ENCODE measurements at regions not wholly inside any gene's neighbourhood (a gene's known extent, or its start where the extent isn't known, plus 50 kb on each side); places are given as distances from the start of the nearest gene placed in this dataset.

DNA sequence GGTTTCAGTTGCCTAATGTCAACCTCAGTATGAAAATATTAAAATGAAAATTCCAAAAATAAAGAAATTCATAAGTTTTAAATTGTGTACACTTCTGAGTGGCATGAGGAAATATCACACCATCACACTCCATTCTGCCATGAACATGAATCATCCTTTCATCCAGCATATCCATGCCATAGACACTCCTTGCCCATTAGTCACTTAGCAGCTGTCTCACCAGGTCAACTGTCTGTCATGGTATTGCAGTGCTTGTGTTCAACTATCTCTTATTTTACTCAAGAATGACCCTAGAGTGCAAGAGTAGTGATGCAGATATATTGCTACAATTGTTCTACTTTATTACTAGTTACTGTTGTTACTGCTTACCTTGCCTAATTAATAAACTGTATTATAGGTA is 712.4 kb downstream of the EPHA7 start:
- H3K4me3 ChIP-seq (ENCODE audit: low read depth, low read length), result no peak overlapping the region
- TF ChIP-seq, protein P1, sequence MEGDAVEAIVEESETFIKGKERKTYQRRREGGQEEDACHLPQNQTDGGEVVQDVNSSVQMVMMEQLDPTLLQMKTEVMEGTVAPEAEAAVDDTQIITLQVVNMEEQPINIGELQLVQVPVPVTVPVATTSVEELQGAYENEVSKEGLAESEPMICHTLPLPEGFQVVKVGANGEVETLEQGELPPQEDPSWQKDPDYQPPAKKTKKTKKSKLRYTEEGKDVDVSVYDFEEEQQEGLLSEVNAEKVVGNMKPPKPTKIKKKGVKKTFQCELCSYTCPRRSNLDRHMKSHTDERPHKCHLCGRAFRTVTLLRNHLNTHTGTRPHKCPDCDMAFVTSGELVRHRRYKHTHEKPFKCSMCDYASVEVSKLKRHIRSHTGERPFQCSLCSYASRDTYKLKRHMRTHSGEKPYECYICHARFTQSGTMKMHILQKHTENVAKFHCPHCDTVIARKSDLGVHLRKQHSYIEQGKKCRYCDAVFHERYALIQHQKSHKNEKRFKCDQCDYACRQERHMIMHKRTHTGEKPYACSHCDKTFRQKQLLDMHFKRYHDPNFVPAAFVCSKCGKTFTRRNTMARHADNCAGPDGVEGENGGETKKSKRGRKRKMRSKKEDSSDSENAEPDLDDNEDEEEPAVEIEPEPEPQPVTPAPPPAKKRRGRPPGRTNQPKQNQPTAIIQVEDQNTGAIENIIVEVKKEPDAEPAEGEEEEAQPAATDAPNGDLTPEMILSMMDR (IDR thresholded peaks at IDR 0.05; ENCODE audit: borderline replicate concordance, insufficient read depth, low read depth, low read length), result no peak

DNA sequence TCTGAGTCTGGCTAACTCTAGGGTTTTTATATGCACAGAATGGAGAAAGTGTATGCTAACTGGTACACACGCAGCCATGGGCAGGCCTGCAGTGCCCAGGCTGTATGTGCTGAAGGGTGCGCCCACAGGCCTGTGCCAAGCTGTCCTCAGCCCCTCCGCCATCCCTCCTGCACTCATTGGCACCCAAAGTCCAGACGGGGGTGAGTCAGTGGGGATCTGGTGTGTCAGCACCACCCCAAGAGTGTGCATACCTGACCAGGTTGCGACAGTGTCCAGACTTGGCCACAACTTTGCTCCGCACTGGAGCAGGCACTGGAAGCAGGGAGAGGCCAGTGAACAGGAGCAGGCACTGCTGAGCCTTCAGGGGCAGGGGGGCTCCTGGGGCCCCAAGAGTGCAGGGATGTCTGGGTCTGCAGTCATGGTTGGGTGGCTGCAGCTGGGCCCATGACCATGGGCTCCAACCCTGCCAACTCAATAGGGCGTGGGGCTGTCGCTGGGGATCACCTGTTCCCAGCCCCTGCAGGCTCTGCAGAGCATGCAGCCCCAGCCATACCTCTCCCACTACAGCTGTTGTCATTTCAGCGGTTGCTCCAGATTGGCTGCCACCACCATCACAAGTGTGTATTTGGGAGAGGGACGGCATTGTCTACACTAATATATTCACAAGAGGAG is 717.8 kb downstream of the EPHA7 start:
- TF ChIP-seq, protein P1 (IDR thresholded peaks at IDR 0.05; ENCODE audit: borderline replicate concordance, insufficient read depth, low read depth, low read length), result no peak

DNA sequence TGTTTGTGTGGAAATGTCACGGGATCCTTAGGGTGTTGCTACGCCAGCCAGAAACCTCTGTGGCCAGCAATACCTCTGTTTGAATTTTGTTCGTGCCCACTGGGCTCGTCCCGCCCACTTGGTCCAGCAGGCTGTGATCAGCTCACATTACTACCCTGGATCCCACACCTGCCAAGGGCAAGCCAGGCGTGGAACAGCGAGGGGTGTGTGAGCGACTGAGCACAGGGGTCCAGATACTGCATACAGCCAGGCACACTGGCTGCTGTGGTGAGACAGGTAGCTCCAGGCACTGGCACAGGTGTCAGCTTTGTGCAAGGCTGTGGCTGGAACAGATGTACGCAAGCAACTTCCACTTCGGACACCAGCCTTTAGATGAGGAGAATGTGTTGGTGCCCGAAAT is 718.9 kb downstream of the EPHA7 start:
- no peak overlapping the region for H3K4me3 ChIP-seq (ENCODE audit: low read depth, low read length)
- TF ChIP-seq, protein P1 (IDR thresholded peaks at IDR 0.05; ENCODE audit: borderline replicate concordance, insufficient read depth, low read depth, low read length), result no peak

More for the DNA sequence above, 717.8 kb downstream of the EPHA7 start:
- H3K4me3 ChIP-seq (ENCODE audit: low read depth, low read length), result no peak overlapping the region

DNA sequence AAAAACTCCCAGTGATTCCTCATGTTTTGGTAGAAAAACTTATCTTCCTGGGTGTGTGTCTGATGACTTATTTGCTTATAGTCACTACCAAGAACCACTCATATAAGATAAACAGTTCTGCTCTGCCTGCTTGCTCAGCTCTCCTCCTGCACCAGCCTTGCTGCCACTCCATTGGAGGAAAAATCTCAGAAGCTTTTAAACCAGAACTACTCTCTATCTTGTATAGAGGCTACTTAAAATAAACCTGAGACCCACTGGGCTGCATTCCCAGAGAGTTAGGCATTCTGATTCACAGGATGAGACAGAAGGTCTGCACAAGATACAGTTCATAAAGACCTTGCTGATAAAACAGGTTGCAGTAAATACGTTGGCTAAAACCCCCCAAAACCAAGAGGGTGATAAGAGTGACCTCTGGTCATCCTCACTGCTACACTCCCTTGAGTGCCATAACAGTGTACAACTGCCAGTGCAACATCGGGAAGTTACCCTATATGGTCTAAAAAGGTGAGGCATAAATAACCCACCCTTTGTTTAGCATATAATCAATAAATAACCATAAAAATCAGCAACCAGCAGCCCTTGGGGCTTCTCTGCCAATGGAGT is 728.3 kb downstream of the EPHA7 start:
- TF ChIP-seq, protein P1 (IDR thresholded peaks at IDR 0.05; ENCODE audit: borderline replicate concordance, insufficient read depth, low read depth, low read length), result no peak
- H3K4me3 ChIP-seq (ENCODE audit: low read depth, low read length), result no peak overlapping the region

DNA sequence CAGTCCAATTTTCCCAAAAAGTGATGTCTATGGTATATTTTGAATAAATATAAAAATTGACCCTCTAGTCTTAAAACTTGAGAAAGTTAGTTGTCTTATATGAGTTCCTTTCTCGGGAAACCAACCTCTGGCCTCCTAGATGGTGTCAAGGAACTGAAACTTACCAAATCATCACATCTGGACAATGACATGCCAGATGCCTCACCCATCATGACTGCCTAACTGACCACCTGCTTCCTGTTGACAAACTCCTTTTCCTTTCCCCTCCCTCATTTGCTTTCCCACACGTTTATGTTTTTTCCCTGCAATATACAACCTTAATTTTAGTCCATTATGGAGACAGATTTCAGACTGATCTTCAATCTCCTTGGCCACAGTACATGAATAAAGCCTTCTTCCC is 731.0 kb downstream of the EPHA7 start:
- TF ChIP-seq, protein P1 (IDR thresholded peaks at IDR 0.05; ENCODE audit: borderline replicate concordance, insufficient read depth, low read depth, low read length), result no peak
- H3K4me3 ChIP-seq (ENCODE audit: low read depth, low read length), result no peak overlapping the region

DNA sequence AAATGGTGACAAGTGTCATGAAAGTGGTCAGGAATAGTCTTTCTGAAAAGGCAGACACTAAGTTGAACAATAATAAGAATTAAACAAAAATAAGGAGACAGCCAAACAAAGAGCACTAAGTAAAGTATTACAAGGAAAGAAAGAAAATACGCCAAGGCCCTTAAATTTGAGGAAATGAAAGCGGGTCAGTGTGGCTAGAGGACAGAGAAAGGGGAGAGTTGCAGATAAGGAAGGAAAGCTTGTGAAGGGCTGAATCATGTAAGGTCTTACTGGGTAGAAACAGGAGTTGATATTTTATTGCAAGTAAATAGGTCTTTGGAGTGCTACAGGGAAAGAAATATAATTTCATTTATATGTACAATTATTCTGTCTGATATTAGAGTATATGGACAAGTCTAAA is 732.1 kb downstream of the EPHA7 start:
- no peak overlapping the region for H3K4me3 ChIP-seq (ENCODE audit: low read depth, low read length)
- TF ChIP-seq, protein P1 (IDR thresholded peaks at IDR 0.05; ENCODE audit: borderline replicate concordance, insufficient read depth, low read depth, low read length), result no peak

DNA sequence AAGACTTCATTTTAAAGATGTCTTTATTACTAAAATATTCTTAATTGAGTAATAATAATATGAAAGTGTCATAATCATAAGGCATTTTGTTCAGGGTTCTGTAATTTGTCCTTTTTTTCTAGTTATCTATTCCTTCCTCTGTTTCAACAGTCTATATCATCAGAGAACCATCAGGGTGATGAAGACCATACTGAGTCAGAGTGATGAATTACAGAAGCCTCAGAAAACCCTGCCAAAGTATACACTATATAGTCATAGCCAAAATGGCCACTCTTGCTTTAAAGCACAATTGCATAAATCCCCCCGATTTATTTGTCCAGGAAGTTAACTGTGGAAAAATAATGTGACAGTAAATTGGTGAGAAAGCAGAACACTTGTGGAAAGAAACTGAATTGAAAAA is 735.0 kb downstream of the EPHA7 start:
- TF ChIP-seq, protein P1 (IDR thresholded peaks at IDR 0.05; ENCODE audit: borderline replicate concordance, insufficient read depth, low read depth, low read length), result no peak
- no peak overlapping the region for H3K4me3 ChIP-seq (ENCODE audit: low read depth, low read length)

Measured in GM12875 (cell line).